ENCODE measurements at regions not wholly inside any gene's neighbourhood (a gene's known extent, or its start where the extent isn't known, plus 50 kb on each side); places are given as distances from the start of the nearest gene placed in this dataset.

- DNase-seq (ENCODE audit: insufficient read length, low spot score, missing footprints) = no peak
- TF ChIP-seq, protein P1, sequence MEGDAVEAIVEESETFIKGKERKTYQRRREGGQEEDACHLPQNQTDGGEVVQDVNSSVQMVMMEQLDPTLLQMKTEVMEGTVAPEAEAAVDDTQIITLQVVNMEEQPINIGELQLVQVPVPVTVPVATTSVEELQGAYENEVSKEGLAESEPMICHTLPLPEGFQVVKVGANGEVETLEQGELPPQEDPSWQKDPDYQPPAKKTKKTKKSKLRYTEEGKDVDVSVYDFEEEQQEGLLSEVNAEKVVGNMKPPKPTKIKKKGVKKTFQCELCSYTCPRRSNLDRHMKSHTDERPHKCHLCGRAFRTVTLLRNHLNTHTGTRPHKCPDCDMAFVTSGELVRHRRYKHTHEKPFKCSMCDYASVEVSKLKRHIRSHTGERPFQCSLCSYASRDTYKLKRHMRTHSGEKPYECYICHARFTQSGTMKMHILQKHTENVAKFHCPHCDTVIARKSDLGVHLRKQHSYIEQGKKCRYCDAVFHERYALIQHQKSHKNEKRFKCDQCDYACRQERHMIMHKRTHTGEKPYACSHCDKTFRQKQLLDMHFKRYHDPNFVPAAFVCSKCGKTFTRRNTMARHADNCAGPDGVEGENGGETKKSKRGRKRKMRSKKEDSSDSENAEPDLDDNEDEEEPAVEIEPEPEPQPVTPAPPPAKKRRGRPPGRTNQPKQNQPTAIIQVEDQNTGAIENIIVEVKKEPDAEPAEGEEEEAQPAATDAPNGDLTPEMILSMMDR (IDR thresholded peaks at IDR 0.05; ENCODE audit: extremely low read depth, low read depth, low read length) = no peak
- Histone ChIP-seq H3K4me2 (ENCODE audit: insufficient read depth, low read length) (no peak overlapping the region), H3K27ac (ENCODE audit: low read depth, low read length) (no peak overlapping the region), H3K9me3 (ENCODE audit: low read depth, low read length) (no peaks in the 10 kb centered on the region), H3K36me3 (ENCODE audit: insufficient read depth, low read length) (no peaks in the 10 kb centered on the region), H3K27me3 (ENCODE audit: insufficient read depth, low read length) (no peaks in the 10 kb centered on the region), H4K20me1 (ENCODE audit: insufficient read depth, low read length) (no peaks in the 10 kb centered on the region), H2AFZ (ENCODE audit: low read length) (no peak overlapping the region), H3K4me3 (ENCODE audit: insufficient read depth, low read length) (no peak overlapping the region), H3K4me1 (ENCODE audit: insufficient read depth, low read length) (no peaks in the 10 kb centered on the region), H3K79me2 (ENCODE audit: insufficient read depth, low read length) (no peaks in the 10 kb centered on the region)
Observed at GRCh38 chr5:135649435-135649834, 70.6 kb upstream of the CXCL14 start.

DNA sequence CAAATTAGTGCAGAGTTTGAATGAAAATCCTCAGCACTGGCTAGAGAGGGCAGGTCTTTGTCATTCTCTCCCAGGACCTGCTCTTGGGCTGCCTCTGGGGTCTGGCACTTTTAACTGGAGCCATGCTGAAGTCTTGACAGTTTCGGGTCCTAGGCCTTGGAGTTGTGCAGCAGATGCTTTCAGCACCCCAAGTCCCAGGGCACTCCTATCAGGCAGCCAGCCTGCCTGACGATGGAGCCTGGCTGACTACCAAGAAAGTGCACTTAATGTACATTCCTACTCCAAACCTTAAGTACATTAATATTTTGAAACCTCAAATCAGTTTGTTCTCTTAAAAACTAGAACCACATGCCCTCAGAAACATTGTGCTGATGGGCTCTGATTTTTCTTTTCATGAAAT is 69.3 kb upstream of the CXCL14 start:
- Histone ChIP-seq H2AFZ (ENCODE audit: low read length) (no peak overlapping the region), H3K4me3 (ENCODE audit: insufficient read depth, low read length) (no peak overlapping the region), H3K4me2 (ENCODE audit: insufficient read depth, low read length) (no peak overlapping the region), H3K27ac (ENCODE audit: low read depth, low read length) (no peak overlapping the region), H3K4me1 (ENCODE audit: insufficient read depth, low read length) (no peaks in the 10 kb centered on the region), H3K36me3 (ENCODE audit: insufficient read depth, low read length) (no peaks in the 10 kb centered on the region), H3K27me3 (ENCODE audit: insufficient read depth, low read length) (no peaks in the 10 kb centered on the region), H3K79me2 (ENCODE audit: insufficient read depth, low read length) (no peaks in the 10 kb centered on the region), H3K9me3 (ENCODE audit: low read depth, low read length) (no peaks in the 10 kb centered on the region), H4K20me1 (ENCODE audit: insufficient read depth, low read length) (no peaks in the 10 kb centered on the region)
- DNase-seq (ENCODE audit: insufficient read length, low spot score, missing footprints) = no peak
- TF ChIP-seq, protein P1 (IDR thresholded peaks at IDR 0.05; ENCODE audit: extremely low read depth, low read depth, low read length) = no peak

DNA sequence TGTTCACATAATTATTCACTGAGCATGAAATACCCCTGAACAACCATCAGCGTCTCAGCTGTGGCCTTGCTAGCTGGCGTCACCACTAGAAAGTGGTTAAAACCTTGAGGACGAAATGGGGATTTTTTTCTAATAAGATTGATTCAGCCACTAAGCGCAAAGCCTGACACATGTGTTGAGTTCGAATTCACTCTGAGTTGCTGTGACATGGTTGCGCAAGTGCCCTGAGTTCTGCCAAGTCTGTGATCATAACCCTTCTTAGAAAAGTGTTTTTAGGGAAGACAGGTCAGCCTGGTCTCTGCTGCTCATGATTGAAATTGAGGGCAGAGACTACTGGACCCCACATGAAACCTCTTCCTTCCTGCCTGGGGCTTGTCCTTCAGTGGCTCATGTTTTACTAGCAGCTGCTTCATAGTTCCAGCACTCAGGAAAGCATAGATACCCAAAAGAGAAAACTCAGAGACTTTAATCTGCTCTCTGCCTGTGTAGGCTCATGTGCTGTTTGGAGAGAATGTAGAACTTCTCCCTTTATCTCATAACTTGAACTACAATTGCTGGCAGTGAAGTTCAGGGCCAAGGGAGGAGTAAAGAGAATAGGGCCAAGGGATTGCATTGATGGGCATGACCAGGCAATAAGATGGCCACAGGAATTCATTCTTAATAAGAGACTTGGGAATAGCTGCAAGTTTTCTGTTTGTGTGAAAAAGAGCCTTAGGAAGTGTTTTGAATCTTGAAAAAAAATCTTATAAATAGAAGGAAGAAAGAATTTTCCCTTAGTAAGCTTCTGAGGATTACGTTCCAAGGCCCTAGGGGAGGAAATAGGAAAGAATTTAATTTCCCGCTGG is 66.8 kb upstream of the CXCL14 start:
- Histone ChIP-seq H3K4me3 (ENCODE audit: insufficient read depth, low read length) (no peak overlapping the region), H3K27me3 (ENCODE audit: insufficient read depth, low read length) (no peaks in the 10 kb centered on the region), H3K36me3 (ENCODE audit: insufficient read depth, low read length) (no peaks in the 10 kb centered on the region), H2AFZ (ENCODE audit: low read length) (no peak overlapping the region), H3K9me3 (ENCODE audit: low read depth, low read length) (no peaks in the 10 kb centered on the region), H3K4me2 (ENCODE audit: insufficient read depth, low read length) (no peak overlapping the region), H3K27ac (ENCODE audit: low read depth, low read length) (no peak overlapping the region), H3K4me1 (ENCODE audit: insufficient read depth, low read length) (no peaks in the 10 kb centered on the region), H4K20me1 (ENCODE audit: insufficient read depth, low read length) (no peaks in the 10 kb centered on the region), H3K79me2 (ENCODE audit: insufficient read depth, low read length) (no peaks in the 10 kb centered on the region)
- no peak for DNase-seq (ENCODE audit: insufficient read length, low spot score, missing footprints)
- TF ChIP-seq, protein P1 (IDR thresholded peaks at IDR 0.05; ENCODE audit: extremely low read depth, low read depth, low read length) = no peak

DNA sequence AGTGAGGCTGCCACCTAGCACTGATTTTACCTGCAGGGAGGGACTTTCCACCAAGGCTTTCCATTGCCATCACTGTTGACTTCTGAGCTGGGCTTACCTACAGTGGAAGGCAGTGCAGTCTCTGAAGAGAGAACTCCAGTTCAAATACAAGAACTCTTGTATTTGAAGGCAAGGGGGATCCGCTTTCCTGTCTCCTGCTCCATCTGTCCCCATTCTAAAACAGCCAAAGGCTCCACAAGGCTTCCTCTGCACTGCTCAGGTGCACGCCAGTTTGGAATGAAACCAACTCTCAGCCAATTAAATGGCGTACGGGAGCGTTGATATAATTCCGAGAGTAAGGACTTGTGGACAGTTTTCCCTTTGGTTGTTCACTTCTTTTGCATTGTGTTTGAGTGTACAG is 66.0 kb upstream of the CXCL14 start:
- no peaks in the 10 kb centered on the region for H3K36me3 ChIP-seq (ENCODE audit: insufficient read depth, low read length)
- no peak overlapping the region for H3K27ac ChIP-seq (ENCODE audit: low read depth, low read length)
- no peaks in the 10 kb centered on the region for H4K20me1 ChIP-seq (ENCODE audit: insufficient read depth, low read length)
- H3K79me2 ChIP-seq (ENCODE audit: insufficient read depth, low read length) = no peaks in the 10 kb centered on the region
- no peaks in the 10 kb centered on the region for H3K27me3 ChIP-seq (ENCODE audit: insufficient read depth, low read length)
- H3K4me3 ChIP-seq (ENCODE audit: insufficient read depth, low read length) = no peak overlapping the region
- H2AFZ ChIP-seq (ENCODE audit: low read length) = no peak overlapping the region
- H3K9me3 ChIP-seq (ENCODE audit: low read depth, low read length) = no peaks in the 10 kb centered on the region
- no peaks in the 10 kb centered on the region for H3K4me1 ChIP-seq (ENCODE audit: insufficient read depth, low read length)
- DNase-seq (ENCODE audit: insufficient read length, low spot score, missing footprints) = no peak
- TF ChIP-seq, protein P1 (IDR thresholded peaks at IDR 0.05; ENCODE audit: extremely low read depth, low read depth, low read length) = no peak
- H3K4me2 ChIP-seq (ENCODE audit: insufficient read depth, low read length) = no peak overlapping the region
